ENCODE measurements at regions not wholly inside any gene's neighbourhood (a gene's known extent, or its start where the extent isn't known, plus 50 kb on each side); places are given as distances from the start of the nearest gene placed in this dataset.

GRCh38 chr3:28690176-28690575 is 341.6 kb upstream of the AZI2 start:
- no TSS peak for BruUV-seq (replicated peaks)
- Histone ChIP-seq H3K4me3 (replicated peaks in 1 of 2; ENCODE audit: low read depth in 1 of 2, low read length in 2 of 2) (no peak overlapping the region), H3K27me3 (ENCODE audit: insufficient read depth, low read length) (peaks cover 7% of the 10 kb centered on the region; the same call in 1 of the 2 replicates), H3K9ac (ENCODE audit: low read length) (no peak overlapping the region), H3K36me3 (ENCODE audit: control insufficient read depth in 1 of 2, insufficient read depth in 2 of 2, low read length in 2 of 2) (no peaks in the 10 kb centered on the region), H3K9me3 (ENCODE audit: control insufficient read depth in 1 of 2, insufficient read depth in 1 of 2, low read depth in 1 of 2, low read length in 2 of 2) (no peaks in the 10 kb centered on the region), H3K4me2 (ENCODE audit: low read length) (no peak overlapping the region), H3K9me2 (ENCODE audit: insufficient read depth) (no peaks in the 10 kb centered on the region), H2AFZ (ENCODE audit: low read depth, low read length, poor library complexity, severe bottlenecking) (no peak overlapping the region), H3K4me1 (ENCODE audit: control insufficient read depth in 1 of 2, insufficient read depth in 2 of 2, low read length in 2 of 2) (no peaks in the 10 kb centered on the region), H3K27ac (ENCODE audit: low read depth, low read length) (no peak overlapping the region), H3K79me2 (ENCODE audit: insufficient read depth, low read length) (no peaks in the 10 kb centered on the region), H4K20me1 (ENCODE audit: insufficient read depth) (no peaks in the 10 kb centered on the region)
- intact Hi-C loops (cut with micrococcal nuclease), result no loop called here
- DNase-seq (ENCODE audit: low read depth, low spot score) (no peak), ATAC-seq (no peak)
- POLR2A ChIA-PET, result no interaction called here
- TF ChIP-seq SP1 (IDR thresholded peaks at IDR 0.05; ENCODE audit: low read depth) (no peak), EGR1 (IDR thresholded peaks at IDR 0.05; ENCODE audit: low read depth) (no peak), YY1 (IDR thresholded peaks at IDR 0.05; ENCODE audit: extremely low read depth, insufficient replicate concordance, low read depth, low read length) (no peak), CBX3 (IDR thresholded peaks at IDR 0.05; ENCODE audit: low read depth) (no peak), EZH2phosphoT487 (IDR thresholded peaks at IDR 0.05; ENCODE audit: borderline replicate concordance) (no peak), TCF7L2 (IDR thresholded peaks at IDR 0.05; ENCODE audit: borderline replicate concordance, extremely low read depth, insufficient read depth, insufficient read length) (no peak), ATF3 (IDR thresholded peaks at IDR 0.05) (no peak), ZFX (IDR thresholded peaks at IDR 0.05) (no peak), POLR2AphosphoS5 (IDR thresholded peaks at IDR 0.05; ENCODE audit: low read depth, low read length) (no peak), EZH2 (IDR thresholded peaks at IDR 0.05) (no peak)
- TF ChIP-seq, protein P1, sequence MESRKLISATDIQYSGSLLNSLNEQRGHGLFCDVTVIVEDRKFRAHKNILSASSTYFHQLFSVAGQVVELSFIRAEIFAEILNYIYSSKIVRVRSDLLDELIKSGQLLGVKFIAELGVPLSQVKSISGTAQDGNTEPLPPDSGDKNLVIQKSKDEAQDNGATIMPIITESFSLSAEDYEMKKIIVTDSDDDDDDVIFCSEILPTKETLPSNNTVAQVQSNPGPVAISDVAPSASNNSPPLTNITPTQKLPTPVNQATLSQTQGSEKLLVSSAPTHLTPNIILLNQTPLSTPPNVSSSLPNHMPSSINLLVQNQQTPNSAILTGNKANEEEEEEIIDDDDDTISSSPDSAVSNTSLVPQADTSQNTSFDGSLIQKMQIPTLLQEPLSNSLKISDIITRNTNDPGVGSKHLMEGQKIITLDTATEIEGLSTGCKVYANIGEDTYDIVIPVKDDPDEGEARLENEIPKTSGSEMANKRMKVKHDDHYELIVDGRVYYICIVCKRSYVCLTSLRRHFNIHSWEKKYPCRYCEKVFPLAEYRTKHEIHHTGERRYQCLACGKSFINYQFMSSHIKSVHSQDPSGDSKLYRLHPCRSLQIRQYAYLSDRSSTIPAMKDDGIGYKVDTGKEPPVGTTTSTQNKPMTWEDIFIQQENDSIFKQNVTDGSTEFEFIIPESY (IDR thresholded peaks at IDR 0.05; ENCODE audit: extremely low read depth, insufficient replicate concordance, low read length), result no peak
- RAD21 ChIA-PET (ENCODE audit: low non-redundant PET in 1 of 2, low total read pairs in 2 of 2, uncharacterized antibody in 2 of 2, unreplicated experiment in 2 of 2), result no interaction called here
- CTCF ChIA-PET, result no interaction called here

Data from HCT116 (cell line).